Fibroblast of lung (primary cell): ENCODE measurements at regions not wholly inside any gene's neighbourhood (a gene's known extent, or its start where the extent isn't known, plus 50 kb on each side); places are given as distances from the start of the nearest gene placed in this dataset.

Experiments used
- DNase-seq, 2 donors: peaks; one replicate each; pipeline versions ENCODE4 v3.0.0 to v3.0.0-alpha.2; 2010; ENCODE audit warnings: low read depth in 2 of 2
- H2AFZ ChIP-seq: 2 replicates; pipeline ENCODE4 v1.5.1; 2012; ENCODE audit warnings: low read length, control low read depth, inconsistent platforms
- H3K27ac ChIP-seq: 2 replicates; pipeline ENCODE4 v1.5.1; 2011; ENCODE audit warnings: low read length, control low read depth; ENCODE audit not compliant: insufficient read depth
- H3K27me3 ChIP-seq: 2 replicates; pipeline ENCODE4 v1.5.1; 2011; ENCODE audit warnings: mild to moderate bottlenecking, low read length; ENCODE audit not compliant: control insufficient read depth, insufficient read depth
- H3K36me3 ChIP-seq: 2 replicates; pipeline ENCODE4 v1.5.1; 2011; ENCODE audit warnings: low read length; ENCODE audit not compliant: control insufficient read depth, insufficient read depth
- H3K4me1 ChIP-seq: 2 replicates; pipeline ENCODE4 v1.5.1; 2011; ENCODE audit warnings: low read length; ENCODE audit not compliant: control insufficient read depth, insufficient read depth; ENCODE audit errors: extremely low read depth
- H3K4me2 ChIP-seq: 2 replicates; pipeline ENCODE4 v1.5.1; 2011; ENCODE audit warnings: low read length, control low read depth; ENCODE audit not compliant: insufficient read depth; ENCODE audit errors: extremely low read depth
- H3K4me3 ChIP-seq, 4 experiments: fragments of 200-600 bp in 1 of 4; sonication (generic) in 1 of 4; replicated peaks in 1 of 4; 2 replicates each; pipeline ENCODE4 v1.5.1; 2011 to 2016; ENCODE audit warnings: low read length in 4 of 4, low read depth in 3 of 4, mild to moderate bottlenecking in 3 of 4, control low read depth in 2 of 4, inconsistent platforms in 1 of 4, mixed read lengths in 1 of 4; ENCODE audit not compliant: insufficient read depth in 1 of 4; ENCODE audit errors: control extremely low read depth in 1 of 4
- H3K79me2 ChIP-seq: 2 replicates; pipeline ENCODE4 v1.5.1; 2012; ENCODE audit warnings: mild to moderate bottlenecking, low read length, inconsistent platforms; ENCODE audit not compliant: control insufficient read depth, insufficient read depth
- H3K9ac ChIP-seq: 2 replicates; pipeline ENCODE4 v1.5.1; 2011; ENCODE audit warnings: mild to moderate bottlenecking, low read length, control low read depth; ENCODE audit not compliant: insufficient read depth
- H3K9me3 ChIP-seq: 2 replicates; pipeline ENCODE4 v1.5.1; 2012; ENCODE audit warnings: low read depth, low read length; ENCODE audit not compliant: control insufficient read depth, insufficient read depth
- H4K20me1 ChIP-seq: 2 replicates; pipeline ENCODE4 v1.5.1; 2011; ENCODE audit warnings: low read length; ENCODE audit not compliant: control insufficient read depth, insufficient read depth; ENCODE audit errors: extremely low read depth
- EZH2 ChIP-seq: IDR thresholded peaks from 2 replicates; pipeline ENCODE4 v1.5.1; 2012; ENCODE audit warnings: low read length, control low read depth, mild to moderate bottlenecking; ENCODE audit errors: missing control alignments
- TF ChIP-seq, protein P1 (sequence below), 2 donors: IDR thresholded peaks in 1 of 2; conservative IDR thresholded peaks in 1 of 2; 1 replicate in 1 of 2; 2 replicates in 1 of 2; pipeline ENCODE4 v1.5.1; 2011 to 2012; ENCODE audit warnings: low read length in 2 of 2, control low read depth in 1 of 2, inconsistent platforms in 1 of 2, low read depth in 1 of 2, mild to moderate bottlenecking in 1 of 2

GRCh38 chr5:103410172-103410571 is 151.6 kb downstream of the MACIR start:
- Histone ChIP-seq H4K20me1 (no peaks in the 10 kb centered on the region), H3K4me1 (no peaks in the 10 kb centered on the region), H3K27ac (no peak overlapping the region), H3K9me3 (no peaks in the 10 kb centered on the region), H3K79me2 (no peaks in the 10 kb centered on the region), H3K4me3 (no peak overlapping the region), H3K36me3 (no peaks in the 10 kb centered on the region), H2AFZ (no peak overlapping the region), H3K4me2 (no peak overlapping the region), H3K9ac (no peak overlapping the region), H3K27me3 (no peaks in the 10 kb centered on the region)
- DNase-seq: no peak
- TF ChIP-seq, protein P1, sequence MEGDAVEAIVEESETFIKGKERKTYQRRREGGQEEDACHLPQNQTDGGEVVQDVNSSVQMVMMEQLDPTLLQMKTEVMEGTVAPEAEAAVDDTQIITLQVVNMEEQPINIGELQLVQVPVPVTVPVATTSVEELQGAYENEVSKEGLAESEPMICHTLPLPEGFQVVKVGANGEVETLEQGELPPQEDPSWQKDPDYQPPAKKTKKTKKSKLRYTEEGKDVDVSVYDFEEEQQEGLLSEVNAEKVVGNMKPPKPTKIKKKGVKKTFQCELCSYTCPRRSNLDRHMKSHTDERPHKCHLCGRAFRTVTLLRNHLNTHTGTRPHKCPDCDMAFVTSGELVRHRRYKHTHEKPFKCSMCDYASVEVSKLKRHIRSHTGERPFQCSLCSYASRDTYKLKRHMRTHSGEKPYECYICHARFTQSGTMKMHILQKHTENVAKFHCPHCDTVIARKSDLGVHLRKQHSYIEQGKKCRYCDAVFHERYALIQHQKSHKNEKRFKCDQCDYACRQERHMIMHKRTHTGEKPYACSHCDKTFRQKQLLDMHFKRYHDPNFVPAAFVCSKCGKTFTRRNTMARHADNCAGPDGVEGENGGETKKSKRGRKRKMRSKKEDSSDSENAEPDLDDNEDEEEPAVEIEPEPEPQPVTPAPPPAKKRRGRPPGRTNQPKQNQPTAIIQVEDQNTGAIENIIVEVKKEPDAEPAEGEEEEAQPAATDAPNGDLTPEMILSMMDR (conservative IDR thresholded peaks at IDR 0.05 in 1 of 2, IDR thresholded peaks at IDR 0.05 in 1 of 2; ENCODE audit: low read depth in 1 of 2, low read length in 2 of 2): no peak
- TF ChIP-seq EZH2: no peak

GRCh38 chr5:103409013-103409670 is 150.6 kb downstream of the MACIR start:
- no peaks in the 10 kb centered on the region for H3K27me3 ChIP-seq
- no peak overlapping the region for H3K9ac ChIP-seq
- H3K4me2 ChIP-seq: no peak overlapping the region
- TF ChIP-seq EZH2: no peak
- TF ChIP-seq, protein P1 (conservative IDR thresholded peaks at IDR 0.05 in 1 of 2, IDR thresholded peaks at IDR 0.05 in 1 of 2; ENCODE audit: low read depth in 1 of 2, low read length in 2 of 2): no peak
- no peak for DNase-seq
- no peaks in the 10 kb centered on the region for H4K20me1 ChIP-seq
- no peaks in the 10 kb centered on the region for H3K36me3 ChIP-seq
- no peaks in the 10 kb centered on the region for H3K4me1 ChIP-seq
- H3K27ac ChIP-seq: no peak overlapping the region
- no peak overlapping the region for H2AFZ ChIP-seq
- no peak overlapping the region for H3K4me3 ChIP-seq
- H3K79me2 ChIP-seq: no peaks in the 10 kb centered on the region
- H3K9me3 ChIP-seq: no peaks in the 10 kb centered on the region

DNA sequence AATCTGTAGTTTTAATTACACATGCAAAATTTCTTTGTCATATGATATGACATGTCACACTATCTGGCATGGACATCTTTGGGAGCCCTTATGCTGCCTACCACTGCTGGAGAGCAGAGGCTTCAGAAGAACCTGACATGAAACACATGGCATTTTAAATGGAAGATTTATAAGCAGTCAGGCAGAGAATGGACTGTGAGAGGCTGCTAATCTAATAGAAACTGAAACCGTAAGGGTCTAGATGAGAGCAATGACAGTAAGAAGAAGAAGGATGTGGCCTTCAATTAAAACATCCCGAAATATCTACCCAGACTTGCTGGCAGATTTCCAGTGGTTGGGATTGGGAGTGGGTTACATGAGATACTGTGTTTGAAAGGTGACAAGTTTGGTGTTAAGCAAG is 149.8 kb downstream of the MACIR start:
- Histone ChIP-seq H3K27ac (no peak overlapping the region), H3K79me2 (no peaks in the 10 kb centered on the region), H4K20me1 (no peaks in the 10 kb centered on the region), H3K9me3 (no peaks in the 10 kb centered on the region), H3K4me1 (no peaks in the 10 kb centered on the region), H3K4me2 (no peak overlapping the region), H3K4me3 (no peak overlapping the region), H2AFZ (no peak overlapping the region), H3K27me3 (no peaks in the 10 kb centered on the region), H3K36me3 (no peaks in the 10 kb centered on the region), H3K9ac (no peak overlapping the region)
- DNase-seq: no peak
- TF ChIP-seq EZH2: no peak
- TF ChIP-seq, protein P1 (conservative IDR thresholded peaks at IDR 0.05 in 1 of 2, IDR thresholded peaks at IDR 0.05 in 1 of 2; ENCODE audit: low read depth in 1 of 2, low read length in 2 of 2): no peak
